ENCODE measurements at regions not wholly inside any gene's neighbourhood (a gene's known extent, or its start where the extent isn't known, plus 50 kb on each side); places are given as distances from the start of the nearest gene placed in this dataset.

DNA sequence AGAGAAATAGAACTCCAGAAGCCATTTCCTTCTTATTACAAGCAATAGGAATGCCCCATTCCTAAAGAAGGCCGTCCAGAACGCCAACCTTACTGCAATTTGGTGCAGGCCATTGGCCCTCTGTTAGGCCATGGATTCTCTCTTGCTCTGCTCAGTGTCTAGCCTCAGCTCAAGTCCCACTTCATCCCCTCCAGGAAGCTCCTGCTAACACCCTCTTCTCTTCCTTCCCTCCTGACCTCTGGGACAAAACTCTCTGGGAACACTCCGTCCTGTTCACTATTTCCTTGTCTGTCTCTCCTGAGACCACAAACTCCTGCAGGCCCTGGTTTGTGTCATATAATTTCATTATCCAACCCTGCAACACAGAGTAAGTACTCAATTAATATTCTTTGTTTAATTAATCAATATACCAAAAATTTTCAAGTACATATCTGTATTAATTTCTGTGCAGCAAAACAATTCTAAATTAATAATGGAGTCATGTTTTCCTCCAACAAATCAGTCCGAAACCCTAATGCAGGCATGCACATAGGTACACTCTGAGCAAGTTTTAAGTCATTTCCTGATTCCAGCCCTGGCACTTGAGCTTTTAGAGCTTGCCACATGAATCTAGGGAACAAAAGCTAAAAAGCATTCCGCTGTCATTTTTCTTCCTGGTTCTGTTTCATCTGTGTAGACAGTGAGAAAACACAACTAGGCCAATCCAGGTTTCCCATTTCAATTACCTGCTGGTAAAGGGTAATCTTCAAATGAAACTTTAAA is 245.3 kb downstream of the SETD4 start:
- TF ChIP-seq, protein P1, sequence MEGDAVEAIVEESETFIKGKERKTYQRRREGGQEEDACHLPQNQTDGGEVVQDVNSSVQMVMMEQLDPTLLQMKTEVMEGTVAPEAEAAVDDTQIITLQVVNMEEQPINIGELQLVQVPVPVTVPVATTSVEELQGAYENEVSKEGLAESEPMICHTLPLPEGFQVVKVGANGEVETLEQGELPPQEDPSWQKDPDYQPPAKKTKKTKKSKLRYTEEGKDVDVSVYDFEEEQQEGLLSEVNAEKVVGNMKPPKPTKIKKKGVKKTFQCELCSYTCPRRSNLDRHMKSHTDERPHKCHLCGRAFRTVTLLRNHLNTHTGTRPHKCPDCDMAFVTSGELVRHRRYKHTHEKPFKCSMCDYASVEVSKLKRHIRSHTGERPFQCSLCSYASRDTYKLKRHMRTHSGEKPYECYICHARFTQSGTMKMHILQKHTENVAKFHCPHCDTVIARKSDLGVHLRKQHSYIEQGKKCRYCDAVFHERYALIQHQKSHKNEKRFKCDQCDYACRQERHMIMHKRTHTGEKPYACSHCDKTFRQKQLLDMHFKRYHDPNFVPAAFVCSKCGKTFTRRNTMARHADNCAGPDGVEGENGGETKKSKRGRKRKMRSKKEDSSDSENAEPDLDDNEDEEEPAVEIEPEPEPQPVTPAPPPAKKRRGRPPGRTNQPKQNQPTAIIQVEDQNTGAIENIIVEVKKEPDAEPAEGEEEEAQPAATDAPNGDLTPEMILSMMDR (IDR thresholded peaks at IDR 0.05): no peak
- Histone ChIP-seq H3K27ac (peak overlapping the region in 1 of 4 donors; percentile 2), H3K36me3 (no peaks in the 10 kb centered on the region), H3K27me3 (no peaks in the 10 kb centered on the region), H3K9me3 (no peaks in the 10 kb centered on the region), H3K4me3 (no peak overlapping the region), H3K4me1 (peaks cover 0 to 6% (median 0%) of the 10 kb centered on the region in 3 donors)
- FAIRE-seq: no peak
- ATAC-seq: peak in 3 of 4 donors; percentile 20 to 43 (median 34)
- intact Hi-C loops (cut with DNase I): no loop called here
- 78 to 80% methylated on average over 5 of the region's 5 CpGs for WGBS, 2 donors
- DNase-seq: no peak

- ATAC-seq (no peak), FAIRE-seq (no peak), DNase-seq (no peak)
- Histone ChIP-seq H3K4me1 (peaks cover 0 to 6% (median 0%) of the 10 kb centered on the region in 3 donors), H3K27me3 (no peaks in the 10 kb centered on the region), H3K27ac (no peak overlapping the region), H3K9me3 (no peaks in the 10 kb centered on the region), H3K36me3 (no peaks in the 10 kb centered on the region), H3K4me3 (no peak overlapping the region)
- 91 to 96% methylated on average over 9 of the region's 9 CpGs for WGBS, 2 donors
- TF ChIP-seq, protein P1 (IDR thresholded peaks at IDR 0.05): no peak
- intact Hi-C loops (cut with DNase I): no loop called here
Observed at GRCh38 chr21:35812679-35813078, 247.6 kb downstream of the SETD4 start.

- FAIRE-seq (no peak), ATAC-seq (no peak), DNase-seq (no peak)
- intact Hi-C loops (cut with DNase I): no loop called here
- Histone ChIP-seq H3K27me3 (no peaks in the 10 kb centered on the region), H3K4me3 (no peak overlapping the region), H3K4me1 (peaks cover 0 to 6% (median 0%) of the 10 kb centered on the region in 3 donors), H3K9me3 (no peaks in the 10 kb centered on the region), H3K36me3 (no peaks in the 10 kb centered on the region), H3K27ac (no peak overlapping the region)
- TF ChIP-seq, protein P1 (IDR thresholded peaks at IDR 0.05): no peak
- 86 to 91% methylated on average over 10 of the region's 10 CpGs for WGBS, 2 donors
Observed at GRCh38 chr21:35811191-35811806, 249.0 kb downstream of the SETD4 start.

GRCh38 chr21:35810431-35810970 is 249.8 kb downstream of the SETD4 start:
- Histone ChIP-seq H3K4me1 (peaks cover 0 to 6% (median 0%) of the 10 kb centered on the region in 3 donors), H3K4me3 (no peak overlapping the region), H3K27me3 (no peaks in the 10 kb centered on the region), H3K9me3 (no peaks in the 10 kb centered on the region), H3K36me3 (no peaks in the 10 kb centered on the region), H3K27ac (no peak overlapping the region)
- ATAC-seq (no peak), DNase-seq (no peak), FAIRE-seq (no peak)
- 87 to 91% methylated on average over 7 of the region's 7 CpGs for WGBS, 2 donors
- intact Hi-C loops (cut with DNase I): no loop called here
- TF ChIP-seq, protein P1 (IDR thresholded peaks at IDR 0.05): no peak

All from pancreas (tissue), 10 donors.